ENCODE measurements at regions not wholly inside any gene's neighbourhood (a gene's known extent, or its start where the extent isn't known, plus 50 kb on each side); places are given as distances from the start of the nearest gene placed in this dataset.

DNA sequence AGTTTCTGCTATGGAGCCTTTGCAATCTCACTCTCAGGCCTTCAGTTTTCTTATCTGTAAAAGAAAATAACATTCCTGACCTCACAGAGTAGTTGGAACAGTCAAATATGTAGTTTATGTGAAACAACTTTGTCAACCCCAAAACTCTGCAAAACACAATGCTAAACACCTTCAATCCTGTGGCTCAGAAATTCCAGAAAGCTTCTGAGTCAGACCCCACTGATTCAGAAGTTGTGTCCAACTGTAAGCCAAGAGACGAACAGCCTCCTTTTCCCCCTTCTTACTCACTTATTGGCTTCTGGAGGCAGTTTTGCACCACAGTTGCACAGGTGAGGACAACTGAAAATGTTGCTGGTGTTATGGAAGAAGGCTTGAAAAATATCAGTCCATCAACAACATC, 52.9 kb downstream of the TMSB4Y start:
- no peak overlapping the region for H3K9ac ChIP-seq (ENCODE audit: insufficient read depth in 1 of 2, low read length in 2 of 2)
- no peaks in the 10 kb centered on the region for H3K36me3 ChIP-seq (ENCODE audit: control insufficient read depth in 4 of 4, insufficient read depth in 4 of 4, low read length in 4 of 4)
- H3K27me3 ChIP-seq (ENCODE audit: control insufficient read depth in 3 of 3, insufficient read depth in 3 of 3, low read length in 2 of 3), result no peaks in the 10 kb centered on the region
- WGBS, 2 donors, result 100% methylated on average over 1 of the region's 1 CpG; no CpG with 5 or more reads in 1 of the 2 donors
- no peak overlapping the region for H3K4me3 ChIP-seq
- TF ChIP-seq, protein P1, sequence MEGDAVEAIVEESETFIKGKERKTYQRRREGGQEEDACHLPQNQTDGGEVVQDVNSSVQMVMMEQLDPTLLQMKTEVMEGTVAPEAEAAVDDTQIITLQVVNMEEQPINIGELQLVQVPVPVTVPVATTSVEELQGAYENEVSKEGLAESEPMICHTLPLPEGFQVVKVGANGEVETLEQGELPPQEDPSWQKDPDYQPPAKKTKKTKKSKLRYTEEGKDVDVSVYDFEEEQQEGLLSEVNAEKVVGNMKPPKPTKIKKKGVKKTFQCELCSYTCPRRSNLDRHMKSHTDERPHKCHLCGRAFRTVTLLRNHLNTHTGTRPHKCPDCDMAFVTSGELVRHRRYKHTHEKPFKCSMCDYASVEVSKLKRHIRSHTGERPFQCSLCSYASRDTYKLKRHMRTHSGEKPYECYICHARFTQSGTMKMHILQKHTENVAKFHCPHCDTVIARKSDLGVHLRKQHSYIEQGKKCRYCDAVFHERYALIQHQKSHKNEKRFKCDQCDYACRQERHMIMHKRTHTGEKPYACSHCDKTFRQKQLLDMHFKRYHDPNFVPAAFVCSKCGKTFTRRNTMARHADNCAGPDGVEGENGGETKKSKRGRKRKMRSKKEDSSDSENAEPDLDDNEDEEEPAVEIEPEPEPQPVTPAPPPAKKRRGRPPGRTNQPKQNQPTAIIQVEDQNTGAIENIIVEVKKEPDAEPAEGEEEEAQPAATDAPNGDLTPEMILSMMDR (IDR thresholded peaks at IDR 0.05; ENCODE audit: control extremely low read depth, extremely low read depth), result no peak
- H3K9me3 ChIP-seq (ENCODE audit: control insufficient read depth in 4 of 4, insufficient read depth in 3 of 4, low read length in 3 of 4), result no peaks in the 10 kb centered on the region
- H3K4me1 ChIP-seq (ENCODE audit: control insufficient read depth in 5 of 5, insufficient read depth in 5 of 5, low read length in 5 of 5), result no peaks in the 10 kb centered on the region
- DNase-seq (no peak), ATAC-seq (ENCODE audit: insufficient read depth, low FRiP score) (no peak)
- H3K27ac ChIP-seq (ENCODE audit: low read depth in 1 of 2, low read length in 1 of 2), result no peak overlapping the region

GRCh38 chrY:13766040-13766439, 62.3 kb downstream of the TMSB4Y start:
- 97% methylated on average over 6 of the region's 6 CpGs; no CpG with 5 or more reads in 1 of the 2 donors for WGBS, 2 donors

DNA sequence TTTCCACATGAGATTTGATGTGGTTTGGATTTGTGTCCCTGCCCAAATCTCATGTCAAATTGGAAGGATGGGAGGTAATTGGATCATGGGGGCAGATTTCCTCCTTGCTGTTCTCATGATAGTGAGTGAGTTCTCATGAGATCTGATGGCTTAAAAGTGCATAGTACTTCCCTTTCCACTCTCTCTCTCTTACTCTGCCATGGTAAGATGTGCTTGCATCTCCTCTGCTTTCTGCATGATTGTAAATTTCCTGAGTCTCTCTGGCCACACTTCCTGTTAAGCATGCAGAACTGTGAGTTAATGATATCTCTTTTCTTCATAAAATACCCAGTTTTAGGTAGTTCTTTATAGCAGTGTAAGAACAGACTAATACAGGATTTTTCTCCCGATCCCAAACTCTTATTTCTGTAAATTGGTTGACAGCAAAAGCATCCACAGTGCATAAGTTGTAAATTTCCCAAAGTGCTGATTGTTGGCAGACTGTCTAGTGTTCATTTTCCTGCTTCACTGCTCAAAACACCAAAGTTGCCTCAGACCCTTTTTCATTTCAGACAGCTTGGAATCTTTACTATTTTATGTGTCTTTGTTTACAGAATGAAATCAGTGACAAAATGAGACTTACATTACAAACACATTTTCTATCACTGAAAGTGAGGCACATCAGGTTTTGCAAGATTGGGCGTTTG, 86.6 kb downstream of the TMSB4Y start:
- Histone ChIP-seq H3K9ac (ENCODE audit: insufficient read depth in 1 of 2, low read length in 2 of 2) (no peak overlapping the region), H3K9me3 (ENCODE audit: control insufficient read depth in 4 of 4, insufficient read depth in 3 of 4, low read length in 3 of 4) (no peaks in the 10 kb centered on the region), H3K4me3 (no peak overlapping the region), H3K27me3 (ENCODE audit: control insufficient read depth in 3 of 3, insufficient read depth in 3 of 3, low read length in 2 of 3) (no peaks in the 10 kb centered on the region), H3K36me3 (ENCODE audit: control insufficient read depth in 4 of 4, insufficient read depth in 4 of 4, low read length in 4 of 4) (no peaks in the 10 kb centered on the region), H3K27ac (ENCODE audit: low read depth in 1 of 2, low read length in 1 of 2) (no peak overlapping the region), H3K4me1 (ENCODE audit: control insufficient read depth in 5 of 5, insufficient read depth in 5 of 5, low read length in 5 of 5) (no peaks in the 10 kb centered on the region)
- TF ChIP-seq, protein P1 (IDR thresholded peaks at IDR 0.05; ENCODE audit: control extremely low read depth, extremely low read depth), result no peak
- ATAC-seq (ENCODE audit: insufficient read depth, low FRiP score) (no peak), DNase-seq (no peak)
- 88% methylated on average over 2 of the region's 2 CpGs; no CpG with 5 or more reads in 1 of the 2 donors for WGBS, 2 donors

More at GRCh38 chrY:13766040-13766439, 62.3 kb downstream of the TMSB4Y start:
- Histone ChIP-seq H3K36me3 (ENCODE audit: control insufficient read depth in 4 of 4, insufficient read depth in 4 of 4, low read length in 4 of 4) (no peaks in the 10 kb centered on the region), H3K27ac (ENCODE audit: low read depth in 1 of 2, low read length in 1 of 2) (no peak overlapping the region), H3K9me3 (ENCODE audit: control insufficient read depth in 4 of 4, insufficient read depth in 3 of 4, low read length in 3 of 4) (no peaks in the 10 kb centered on the region), H3K9ac (ENCODE audit: insufficient read depth in 1 of 2, low read length in 2 of 2) (no peak overlapping the region), H3K27me3 (ENCODE audit: control insufficient read depth in 3 of 3, insufficient read depth in 3 of 3, low read length in 2 of 3) (no peaks in the 10 kb centered on the region), H3K4me1 (ENCODE audit: control insufficient read depth in 5 of 5, insufficient read depth in 5 of 5, low read length in 5 of 5) (no peaks in the 10 kb centered on the region), H3K4me3 (no peak overlapping the region)
- DNase-seq (no peak), ATAC-seq (ENCODE audit: insufficient read depth, low FRiP score) (no peak)
- TF ChIP-seq, protein P1 (IDR thresholded peaks at IDR 0.05; ENCODE audit: control extremely low read depth, extremely low read depth), result no peak

- Histone ChIP-seq H3K27me3 (ENCODE audit: control insufficient read depth in 3 of 3, insufficient read depth in 3 of 3, low read length in 2 of 3) (no peaks in the 10 kb centered on the region), H3K9ac (ENCODE audit: insufficient read depth in 1 of 2, low read length in 2 of 2) (no peak overlapping the region), H3K9me3 (ENCODE audit: control insufficient read depth in 4 of 4, insufficient read depth in 3 of 4, low read length in 3 of 4) (no peaks in the 10 kb centered on the region), H3K27ac (ENCODE audit: low read depth in 1 of 2, low read length in 1 of 2) (no peak overlapping the region), H3K36me3 (ENCODE audit: control insufficient read depth in 4 of 4, insufficient read depth in 4 of 4, low read length in 4 of 4) (no peaks in the 10 kb centered on the region), H3K4me3 (no peak overlapping the region), H3K4me1 (ENCODE audit: control insufficient read depth in 5 of 5, insufficient read depth in 5 of 5, low read length in 5 of 5) (no peaks in the 10 kb centered on the region)
- TF ChIP-seq, protein P1 (IDR thresholded peaks at IDR 0.05; ENCODE audit: control extremely low read depth, extremely low read depth), result no peak
- ATAC-seq (ENCODE audit: insufficient read depth, low FRiP score) (no peak), DNase-seq (no peak)
- 100% methylated on average over 1 of the region's 1 CpG; no CpG with 5 or more reads in 1 of the 2 donors for WGBS, 2 donors
Observed at GRCh38 chrY:13795067-13795466, 91.4 kb downstream of the TMSB4Y start.

Data from lung (tissue), 11 donors.